K562 (cell line): ENCODE measurements at regions not wholly inside any gene's neighbourhood (a gene's known extent, or its start where the extent isn't known, plus 50 kb on each side); places are given as distances from the start of the nearest gene placed in this dataset.
"Not testable (repeated sequence)": the region's sequence is repeated elsewhere in the genome, so short reads cannot be mapped to it uniquely, and the experiment has no call there.

Source experiments
- ATAC-seq: fragments of 200-7000 bp; cut with Tn5 transposase; 3 replicates; pipeline ENCODE4 v1.9.1; 2020; ENCODE audit warnings: moderate library complexity
- BruUV-seq: library from RNA; stranded (reverse); fragments of 400-500 nt; replicated peaks from 2 replicates; lab custom pipeline; 2021; lab: Mats Ljungman, UMichigan
- CTCF ChIA-PET: fragments of 300-600 bp; formaldehyde crosslinking; extraction: SDS; loops from one replicate; lab custom pipeline; 2021; ENCODE audit warnings: low intra/inter-chr PET ratio; lab: Yijun Ruan, JAX
- POLR2A ChIA-PET: fragments of 300-600, 350-650 bp; sonication (Branson Sonifier 250); formaldehyde crosslinking; extraction: SDS; loops from one replicate; lab custom pipeline; 2021; ENCODE audit warnings: antibody characterized with exemption, inconsistent platforms; lab: Yijun Ruan, JAX
- DNase-seq, 4 experiments: peaks; one replicate each; pipeline versions ENCODE4 v3.0.0 to v3.0.0-alpha.2; 2011 to 2018; ENCODE audit warnings: low spot score in 3 of 4, mixed read lengths in 3 of 4; ENCODE audit errors: extremely low read depth in 1 of 4
- FAIRE-seq: peaks from 2 replicates; lab custom pipeline; 2011; peaks lifted over from hg19 to GRCh38; lab: Jason Lieb, UNC
- H2AFZ ChIP-seq: 2 replicates; pipeline ENCODE4 v1.6.0; 2011; ENCODE audit warnings: low read depth, low read length, control low read depth, inconsistent platforms
- H3K27ac ChIP-seq: fragments of 200-600 bp; 3 replicates; pipeline ENCODE4 v1.8.0; 2011; ENCODE audit warnings: low read depth, mild to moderate bottlenecking, control low read depth, inconsistent platforms, low read length, moderate library complexity, mixed read lengths; ENCODE audit errors: extremely low read depth
- H3K27me3 ChIP-seq, 2 experiments: fragments of 300-600 bp in 1 of 2; 2 replicates in 1 of 2; 3 replicates in 1 of 2; pipeline versions ENCODE4 v1.6.0 to v1.8.0; 2011; ENCODE audit warnings: inconsistent platforms in 2 of 2, low read length in 2 of 2, mild to moderate bottlenecking in 1 of 2, mixed read lengths in 1 of 2, moderate library complexity in 1 of 2; ENCODE audit not compliant: control insufficient read depth in 2 of 2, insufficient read depth in 2 of 2
- H3K36me3 ChIP-seq: fragments of 300-600 bp; 3 replicates; pipeline ENCODE4 v1.8.0; 2011; ENCODE audit warnings: mild to moderate bottlenecking, low read length, inconsistent platforms; ENCODE audit not compliant: control insufficient read depth, insufficient read depth
- H3K4me1 ChIP-seq, 2 experiments: fragments of 200-600 bp in 1 of 2; replicated peaks in 1 of 2; 2 replicates in 1 of 2; 3 replicates in 1 of 2; pipeline versions ENCODE4 v1.5.1 to v1.8.0; 2011; ENCODE audit warnings: inconsistent platforms in 2 of 2, low read length in 2 of 2, mild to moderate bottlenecking in 1 of 2, mixed read lengths in 1 of 2, moderate library complexity in 1 of 2; ENCODE audit not compliant: control insufficient read depth in 2 of 2, insufficient read depth in 2 of 2
- H3K4me2 ChIP-seq: 2 replicates; pipeline ENCODE4 v1.6.1; 2011; ENCODE audit warnings: low read length, control low read depth, inconsistent platforms, mixed read lengths; ENCODE audit not compliant: insufficient read depth
- H3K4me3 ChIP-seq: fragments of 200-600 bp; sonication (generic), shearing (Covaris generic); 2 replicates; pipeline ENCODE4 v1.5.1; 2016; ENCODE audit warnings: control low read depth, inconsistent platforms
- H3K79me2 ChIP-seq: fragments of 200-600 bp; 3 replicates; pipeline ENCODE4 v1.8.0; 2011; ENCODE audit warnings: low read length, inconsistent platforms; ENCODE audit not compliant: control insufficient read depth, insufficient read depth
- H3K9ac ChIP-seq, 2 experiments: 2 replicates each; pipeline versions ENCODE4 v1.6.0 to v1.6.1; 2011; ENCODE audit warnings: low read depth in 2 of 2, low read length in 2 of 2, control low read depth in 1 of 2, inconsistent platforms in 1 of 2, mild to moderate bottlenecking in 1 of 2, mixed read lengths in 1 of 2; ENCODE audit not compliant: insufficient read depth in 1 of 2
- H3K9me1 ChIP-seq: one replicate; pipeline ENCODE4 v1.6.0; 2011; ENCODE audit warnings: inconsistent platforms, mild to moderate bottlenecking, low read length, moderate library complexity; ENCODE audit not compliant: control insufficient read depth, insufficient read depth
- H3K9me3 ChIP-seq: replicated peaks from 2 replicates; pipeline ENCODE4 v1.5.1; 2011; ENCODE audit warnings: low read depth, low read length, inconsistent platforms; ENCODE audit not compliant: control insufficient read depth, insufficient read depth
- H4K20me1 ChIP-seq: replicated peaks from 2 replicates; pipeline ENCODE4 v1.6.1; 2011; ENCODE audit warnings: low read length, inconsistent platforms, mixed read lengths; ENCODE audit not compliant: control insufficient read depth, insufficient read depth
- CTCF ChIP-seq, 3 experiments: IDR thresholded peaks in 2 of 3; conservative IDR thresholded peaks in 1 of 3; 2 replicates each; pipeline ENCODE4 v1.5.1; 2011 to 2012; ENCODE audit warnings: low read length in 3 of 3, mild to moderate bottlenecking in 3 of 3, control low read depth in 2 of 3, improper control_type of control experiment in 1 of 3, inconsistent platforms in 1 of 3, low read depth in 1 of 3, mixed read lengths in 1 of 3, moderate library complexity in 1 of 3; ENCODE audit not compliant: insufficient read depth in 2 of 3
- KLF6 ChIP-seq: fragments of 250-450 bp; sonication (Bioruptor Pico); IDR thresholded peaks from 2 replicates; pipeline ENCODE4 v1.4.0; 2020; ENCODE audit warnings: mild to moderate bottlenecking, moderate library complexity, borderline replicate concordance
- NFIC ChIP-seq: fragments of 450-650 bp; IDR thresholded peaks from 2 replicates; pipeline ENCODE4 v1.6.1; 2017; ENCODE audit warnings: mild to moderate bottlenecking, inconsistent platforms
- ZNF224 ChIP-seq: sonication (generic); formaldehyde crosslinking; IDR thresholded peaks from 2 replicates; pipeline ENCODE4 v1.8.0; 2022; ENCODE audit warnings: mild to moderate bottlenecking, missing genetic modification reagents
- WGBS: fragments of 100-300 bp; shearing (Covaris generic); methylation state at CpG from one replicate; pipeline ENCODE4 v1.1.6; 2016; ENCODE audit warnings: low coverage, mixed read lengths; ENCODE audit not compliant: insufficient coverage; ENCODE audit errors: missing lambda C conversion rate; 5-methylcytosine and 5-hydroxymethylcytosine counted together
- in situ Hi-C: fragments of 300-500 bp; cut with MboI; formaldehyde crosslinking; loops from 4 replicates; pipeline ENCODE4 v1.15.0; 2018; ENCODE audit warnings: inconsistent platforms, mixed read lengths
- intact Hi-C: fragments of 100-400 bp; cut with micrococcal nuclease; formaldehyde crosslinking; loops from 2 replicates; pipeline ENCODE4 v1.14.2; 2022

GRCh38 chr6:137559521-137560183 is 65.5 kb upstream of the OLIG3 start:
- 3% methylated on average over 3 of the region's 3 CpGs for WGBS
- BruUV-seq, H2AFZ ChIP-seq, H3K4me3 ChIP-seq, H3K9me1 ChIP-seq, FAIRE-seq, ATAC-seq, H3K9me3 ChIP-seq, H3K27me3 ChIP-seq, CTCF ChIA-PET, POLR2A ChIA-PET, H3K27ac ChIP-seq, intact Hi-C loops, H3K9ac ChIP-seq, H4K20me1 ChIP-seq, H3K4me1 ChIP-seq, in situ Hi-C loops, H3K36me3 ChIP-seq, H3K79me2 ChIP-seq, H3K4me2 ChIP-seq: not testable (repeated sequence)
- DNase-seq: peak in 1 of 4 experiments; percentile 9
- TF ChIP-seq CTCF (IDR thresholded peaks at IDR 0.05 in 2 of 3, conservative IDR thresholded peaks at IDR 0.05 in 1 of 3; ENCODE audit: insufficient read depth in 2 of 3, low read depth in 1 of 3, low read length in 3 of 3): peak; percentile 22 to 29 (median 24); a peak in 3 of 6 replicates
- peak; percentile 71 for TF ChIP-seq NFIC

GRCh38 chr6:137560184-137560563 is 66.0 kb upstream of the OLIG3 start:
- Histone ChIP-seq H3K27ac (no peak overlapping the region), H3K27me3 (peaks cover 0 to 3% of the 10 kb centered on the region in 2 experiments; a peak in 1 of 5 replicates), H2AFZ (no peak overlapping the region), H3K9ac (no peak overlapping the region), H3K9me1 (no peaks in the 10 kb centered on the region), H3K4me3 (no peak overlapping the region), H3K9me3 (no peaks in the 10 kb centered on the region), H3K4me1 (no peaks in the 10 kb centered on the region), H3K36me3 (no peaks in the 10 kb centered on the region), H3K79me2 (no peaks in the 10 kb centered on the region), H3K4me2 (no peak overlapping the region), H4K20me1 (no peaks in the 10 kb centered on the region)
- ChIA-PET POLR2A (no interaction called here), CTCF (no interaction called here)
- DNase-seq (no peak), FAIRE-seq (no peak), ATAC-seq (no peak)
- intact Hi-C loops: no loop called here
- no peak for TF ChIP-seq KLF6
- no peak for TF ChIP-seq ZNF224 (CRISPR knock-in tag)
- no TSS peak for BruUV-seq
- in situ Hi-C loops: no loop called here
- 0% methylated on average over 1 of the region's 1 CpG for WGBS
